ENCODE measurements at regions not wholly inside any gene's neighbourhood (a gene's known extent, or its start where the extent isn't known, plus 50 kb on each side); places are given as distances from the start of the nearest gene placed in this dataset.
"Not testable (repeated sequence)": the region's sequence is repeated elsewhere in the genome, so short reads cannot be mapped to it uniquely, and the experiment has no call there.

- Histone ChIP-seq H3K36me3 (ENCODE audit: control insufficient read depth in 2 of 2, insufficient read depth in 1 of 2, low read length in 2 of 2) (no peaks in the 10 kb centered on the region), H3K27ac (ENCODE audit: extremely low read depth, low read depth, low read length) (no peak overlapping the region), H3K4me1 (ENCODE audit: control insufficient read depth, insufficient read depth, low read length) (no peaks in the 10 kb centered on the region), H3K9me3 (ENCODE audit: control insufficient read depth, insufficient read depth, low read depth, low read length) (no peaks in the 10 kb centered on the region), H3K4me3 (ENCODE audit: low read depth, low read length) (no peak overlapping the region)
- ChIA-PET POLR2A (no interaction called here), CTCF (interaction anchor here (0.9 kb wide), 1 partner anchor 15 kb away, joined by 3 read pairs; no protein-coding TSS in a partner anchor)
- TF ChIP-seq ZNF214 (tag by site-specific recombination; IDR thresholded peaks at IDR 0.05; ENCODE audit: borderline replicate concordance) (no peak), ZNF354C (tag by site-specific recombination; IDR thresholded peaks at IDR 0.05; ENCODE audit: borderline replicate concordance, low read depth) (no peak), BCL11A (tag by site-specific recombination; IDR thresholded peaks at IDR 0.05; ENCODE audit: low read depth) (no peak), ZNF555 (tag by site-specific recombination; conservative IDR thresholded peaks at IDR 0.05) (no peak)
- TF ChIP-seq, protein P1, sequence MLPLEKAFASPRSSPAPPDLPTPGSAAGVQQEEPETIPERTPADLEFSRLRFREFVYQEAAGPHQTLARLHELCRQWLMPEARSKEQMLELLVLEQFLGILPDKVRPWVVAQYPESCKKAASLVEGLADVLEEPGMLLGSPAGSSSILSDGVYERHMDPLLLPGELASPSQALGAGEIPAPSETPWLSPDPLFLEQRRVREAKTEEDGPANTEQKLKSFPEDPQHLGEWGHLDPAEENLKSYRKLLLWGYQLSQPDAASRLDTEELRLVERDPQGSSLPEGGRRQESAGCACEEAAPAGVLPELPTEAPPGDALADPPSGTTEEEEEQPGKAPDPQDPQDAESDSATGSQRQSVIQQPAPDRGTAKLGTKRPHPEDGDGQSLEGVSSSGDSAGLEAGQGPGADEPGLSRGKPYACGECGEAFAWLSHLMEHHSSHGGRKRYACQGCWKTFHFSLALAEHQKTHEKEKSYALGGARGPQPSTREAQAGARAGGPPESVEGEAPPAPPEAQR (tag by site-specific recombination; IDR thresholded peaks at IDR 0.05): no peak
Observed at GRCh38 chr1:229863651-229864545, 203.1 kb upstream of the GALNT2 start.

- TF ChIP-seq, protein P2, sequence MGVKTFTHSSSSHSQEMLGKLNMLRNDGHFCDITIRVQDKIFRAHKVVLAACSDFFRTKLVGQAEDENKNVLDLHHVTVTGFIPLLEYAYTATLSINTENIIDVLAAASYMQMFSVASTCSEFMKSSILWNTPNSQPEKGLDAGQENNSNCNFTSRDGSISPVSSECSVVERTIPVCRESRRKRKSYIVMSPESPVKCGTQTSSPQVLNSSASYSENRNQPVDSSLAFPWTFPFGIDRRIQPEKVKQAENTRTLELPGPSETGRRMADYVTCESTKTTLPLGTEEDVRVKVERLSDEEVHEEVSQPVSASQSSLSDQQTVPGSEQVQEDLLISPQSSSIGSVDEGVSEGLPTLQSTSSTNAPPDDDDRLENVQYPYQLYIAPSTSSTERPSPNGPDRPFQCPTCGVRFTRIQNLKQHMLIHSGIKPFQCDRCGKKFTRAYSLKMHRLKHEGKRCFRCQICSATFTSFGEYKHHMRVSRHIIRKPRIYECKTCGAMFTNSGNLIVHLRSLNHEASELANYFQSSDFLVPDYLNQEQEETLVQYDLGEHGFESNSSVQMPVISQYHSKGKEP (tag by site-specific recombination; IDR thresholded peaks at IDR 0.05): no peak
- TF ChIP-seq ZNF426 (tag by site-specific recombination; IDR thresholded peaks at IDR 0.05) (no peak), ZNF677 (tag by site-specific recombination; IDR thresholded peaks at IDR 0.05) (no peak), ZNF544 (tag by site-specific recombination; IDR thresholded peaks at IDR 0.05) (no peak), ZNF324 (tag by site-specific recombination; IDR thresholded peaks at IDR 0.05) (no peak), ZNF621 (tag by site-specific recombination; IDR thresholded peaks at IDR 0.05) (no peak), SP7 (tag by site-specific recombination; IDR thresholded peaks at IDR 0.05) (no peak), ZNF664 (tag by site-specific recombination; IDR thresholded peaks at IDR 0.05) (no peak)
- TF ChIP-seq, protein P3, sequence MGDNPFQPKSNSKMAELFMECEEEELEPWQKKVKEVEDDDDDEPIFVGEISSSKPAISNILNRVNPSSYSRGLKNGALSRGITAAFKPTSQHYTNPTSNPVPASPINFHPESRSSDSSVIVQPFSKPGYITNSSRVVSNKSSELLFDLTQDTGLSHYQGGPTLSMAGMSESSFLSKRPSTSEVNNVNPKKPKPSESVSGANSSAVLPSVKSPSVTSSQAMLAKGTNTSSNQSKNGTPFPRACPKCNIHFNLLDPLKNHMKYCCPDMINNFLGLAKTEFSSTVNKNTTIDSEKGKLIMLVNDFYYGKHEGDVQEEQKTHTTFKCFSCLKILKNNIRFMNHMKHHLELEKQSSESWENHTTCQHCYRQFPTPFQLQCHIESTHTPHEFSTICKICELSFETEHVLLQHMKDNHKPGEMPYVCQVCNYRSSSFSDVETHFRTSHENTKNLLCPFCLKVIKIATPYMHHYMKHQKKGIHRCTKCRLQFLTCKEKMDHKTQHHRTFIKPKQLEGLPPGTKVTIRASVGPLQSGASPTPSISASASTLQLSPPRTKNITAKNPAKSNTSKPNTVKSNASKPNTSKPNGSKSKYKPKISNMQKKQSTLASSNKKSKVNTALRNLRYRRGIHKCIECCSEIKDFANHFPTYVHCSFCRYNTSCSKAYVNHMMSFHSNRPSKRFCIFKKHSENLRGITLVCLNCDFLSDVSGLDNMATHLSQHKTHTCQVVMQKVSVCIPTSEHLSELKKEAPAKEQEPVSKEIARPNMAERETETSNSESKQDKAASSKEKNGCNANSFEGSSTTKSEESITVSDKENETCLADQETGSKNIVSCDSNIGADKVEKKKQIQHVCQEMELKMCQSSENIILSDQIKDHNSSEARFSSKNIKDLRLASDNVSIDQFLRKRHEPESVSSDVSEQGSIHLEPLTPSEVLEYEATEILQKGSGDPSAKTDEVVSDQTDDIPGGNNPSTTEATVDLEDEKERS (tag by site-specific recombination; IDR thresholded peaks at IDR 0.05): no peak
- TF ChIP-seq, protein P4, sequence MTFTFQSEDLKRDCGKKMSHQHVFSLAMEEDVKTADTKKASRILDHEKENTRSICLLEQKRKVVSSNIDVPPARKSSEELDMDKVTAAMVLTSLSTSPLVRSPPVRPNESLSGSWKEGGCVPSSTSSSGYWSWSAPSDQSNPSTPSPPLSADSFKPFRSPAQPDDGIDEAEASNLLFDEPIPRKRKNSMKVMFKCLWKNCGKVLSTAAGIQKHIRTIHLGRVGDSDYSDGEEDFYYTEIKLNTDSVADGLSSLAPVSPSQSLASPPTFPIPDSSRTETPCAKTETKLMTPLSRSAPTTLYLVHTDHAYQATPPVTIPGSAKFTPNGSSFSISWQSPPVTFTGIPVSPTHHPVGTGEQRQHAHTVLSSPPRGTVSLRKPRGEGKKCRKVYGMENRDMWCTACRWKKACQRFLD (tag by site-specific recombination; IDR thresholded peaks at IDR 0.05): no peak
- TF ChIP-seq, protein P5, sequence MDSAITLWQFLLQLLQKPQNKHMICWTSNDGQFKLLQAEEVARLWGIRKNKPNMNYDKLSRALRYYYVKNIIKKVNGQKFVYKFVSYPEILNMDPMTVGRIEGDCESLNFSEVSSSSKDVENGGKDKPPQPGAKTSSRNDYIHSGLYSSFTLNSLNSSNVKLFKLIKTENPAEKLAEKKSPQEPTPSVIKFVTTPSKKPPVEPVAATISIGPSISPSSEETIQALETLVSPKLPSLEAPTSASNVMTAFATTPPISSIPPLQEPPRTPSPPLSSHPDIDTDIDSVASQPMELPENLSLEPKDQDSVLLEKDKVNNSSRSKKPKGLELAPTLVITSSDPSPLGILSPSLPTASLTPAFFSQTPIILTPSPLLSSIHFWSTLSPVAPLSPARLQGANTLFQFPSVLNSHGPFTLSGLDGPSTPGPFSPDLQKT (IDR thresholded peaks at IDR 0.05; ENCODE audit: borderline replicate concordance, low read depth, low read length): no peak
- H3K4me1 ChIP-seq (ENCODE audit: control insufficient read depth, insufficient read depth, low read length): peaks cover 7% of the 10 kb centered on the region; the same call in 1 of the 2 replicates
- H3K9me3 ChIP-seq (ENCODE audit: control insufficient read depth, insufficient read depth, low read depth, low read length): no peaks in the 10 kb centered on the region
- CTCF ChIA-PET: interaction anchor here (0.9 kb wide), 1 partner anchor 16 kb away, joined by 3 read pairs; no protein-coding TSS in a partner anchor
- H3K27ac ChIP-seq (ENCODE audit: extremely low read depth, low read depth, low read length): no peak overlapping the region
- no peaks in the 10 kb centered on the region for H3K36me3 ChIP-seq (ENCODE audit: control insufficient read depth in 2 of 2, insufficient read depth in 1 of 2, low read length in 2 of 2)
- POLR2A ChIA-PET: no interaction called here
- H3K4me3 ChIP-seq (ENCODE audit: low read depth, low read length): no peak overlapping the region
Observed at GRCh38 chr1:229864686-229865230, 202.3 kb upstream of the GALNT2 start.

DNA sequence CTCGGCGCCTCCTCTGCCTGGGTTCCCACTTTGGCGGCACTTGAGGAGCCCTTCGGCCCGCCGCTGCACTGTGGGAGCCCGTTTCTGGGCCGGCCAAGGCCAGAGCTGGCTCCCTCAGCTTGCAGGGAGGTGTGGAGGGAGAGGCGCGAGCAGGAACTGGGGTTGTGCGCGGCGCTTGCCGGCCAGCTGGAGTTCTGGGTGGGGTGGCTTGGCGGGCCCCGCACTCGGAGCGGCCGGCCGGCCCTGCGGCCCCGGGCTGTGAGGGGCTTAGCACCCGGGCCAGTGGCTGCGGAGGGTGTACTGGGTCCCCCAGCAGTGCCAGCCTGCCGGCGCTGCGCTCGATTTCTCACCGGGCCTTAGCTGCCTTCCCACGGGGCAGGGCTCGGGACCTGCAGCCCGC is 201.7 kb upstream of the GALNT2 start:
- H3K36me3 ChIP-seq (ENCODE audit: control insufficient read depth in 2 of 2, insufficient read depth in 1 of 2, low read length in 2 of 2); POLR2A ChIA-PET; H3K27ac ChIP-seq (ENCODE audit: extremely low read depth, low read depth, low read length); H3K4me3 ChIP-seq (ENCODE audit: low read depth, low read length); H3K9me3 ChIP-seq (ENCODE audit: control insufficient read depth, insufficient read depth, low read depth, low read length); H3K4me1 ChIP-seq (ENCODE audit: control insufficient read depth, insufficient read depth, low read length); CTCF ChIA-PET: not testable (repeated sequence)

All from HEK293 (cell line).